Prostate gland (tissue), 2 donors: ENCODE measurements at regions not wholly inside any gene's neighbourhood (a gene's known extent, or its start where the extent isn't known, plus 50 kb on each side); places are given as distances from the start of the nearest gene placed in this dataset.

Experiments used
- DNase-seq: peaks from one replicate; pipeline ENCODE4 v3.0.0-alpha.2; 2019; ENCODE audit warnings: low spot score
- H3K27ac ChIP-seq, 2 donors: fragments of 200-600 bp; sonication (generic); 2 replicates each; pipeline ENCODE4 v1.5.1; 2017 to 2019
- H3K27me3 ChIP-seq: fragments of 200-600 bp; sonication (generic); replicated peaks from 2 replicates; pipeline ENCODE4 v1.5.1; 2019; ENCODE audit not compliant: insufficient read depth
- H3K36me3 ChIP-seq, 2 donors: fragments of 200-600 bp; sonication (generic); 1 replicate in 1 of 2; 2 replicates in 1 of 2; pipeline versions ENCODE4 v1.5.1 to v1.8.1; 2017 to 2019
- H3K4me1 ChIP-seq: fragments of 200-600 bp; sonication (generic); replicated peaks from 2 replicates; pipeline ENCODE4 v1.5.1; 2019
- H3K4me3 ChIP-seq, 2 donors: fragments of 200-600 bp; sonication (generic); 2 replicates each; pipeline ENCODE4 v1.5.1; 2017 to 2019
- H3K9me3 ChIP-seq: fragments of 200-600 bp; sonication (generic); 2 replicates; pipeline ENCODE4 v1.5.1; 2017
- CTCF ChIP-seq, 4 experiments: fragments of 200-600 bp in 2 of 4; fragments of 450-650 bp in 2 of 4; sonication (generic) in 2 of 4; IDR thresholded peaks; 1 replicate in 3 of 4; 2 replicates in 1 of 4; pipeline ENCODE4 v1.5.1; 2016 to 2019; ENCODE audit warnings: antibody characterized with exemption in 4 of 4, mild to moderate bottlenecking in 2 of 4, moderate library complexity in 2 of 4
- POLR2A ChIP-seq: fragments of 450-650 bp; IDR thresholded peaks from one replicate; pipeline ENCODE4 v1.6.1; 2016; ENCODE audit warnings: antibody characterized with exemption, mild to moderate bottlenecking
- POLR2AphosphoS5 ChIP-seq: sonication (generic); formaldehyde crosslinking; IDR thresholded peaks from one replicate; pipeline ENCODE4 v1.6.1; 2017; ENCODE audit warnings: antibody characterized with exemption
- WGBS: methylation state at CpG from one replicate; pipeline ENCODE4 v1.1.5; 2018; 5-methylcytosine and 5-hydroxymethylcytosine counted together
- intact Hi-C: fragments of 100-400 bp; cut with DNase I; formaldehyde crosslinking; loops from one replicate; pipeline ENCODE4 v1.14.2; 2022
- small RNA-seq, 2 donors: library from RNA; depleted of rRNA; stranded (forward); fragments of <200 nt; gene quantifications; one replicate each; pipeline ENCODE3, GENCODE V24; 2016

- TF ChIP-seq POLR2AphosphoS5 (no peak), CTCF (IDR thresholded peaks at IDR 0.05) (no peak), POLR2A (no peak)
- 42% methylated on average over 2 of the region's 2 CpGs for WGBS
- DNase-seq = no peak
- Histone ChIP-seq H3K27me3 (no peaks in the 10 kb centered on the region), H3K9me3 (no peaks in the 10 kb centered on the region), H3K36me3 (no peaks in the 10 kb centered on the region), H3K4me1 (no peaks in the 10 kb centered on the region), H3K27ac (no peak overlapping the region), H3K4me3 (no peak overlapping the region)
- intact Hi-C loops = no loop called here
Measured at GRCh38 chr1:233554037-233554436, 59.9 kb upstream of the KCNK1 start.

GRCh38 chr1:233561708-233562426, 52.0 kb upstream of the KCNK1 start:
- H3K4me1 ChIP-seq = no peaks in the 10 kb centered on the region
- H3K27me3 ChIP-seq = no peaks in the 10 kb centered on the region
- TF ChIP-seq POLR2A = no peak
- TF ChIP-seq POLR2AphosphoS5 = no peak
- TF ChIP-seq CTCF (IDR thresholded peaks at IDR 0.05) = no peak
- intact Hi-C loops = no loop called here
- DNase-seq = no peak
- H3K9me3 ChIP-seq = no peaks in the 10 kb centered on the region
- no peak overlapping the region for H3K4me3 ChIP-seq
- H3K36me3 ChIP-seq = no peaks in the 10 kb centered on the region
- no peak overlapping the region for H3K27ac ChIP-seq

Small RNA genes in the stretch of these regions (small RNA-seq; reads per million reads assigned to genes)
- 0 reads per million in 2 donors for gene RNU4-77P
